OCI-LY1 (cell line): ENCODE measurements at regions not wholly inside any gene's neighbourhood (a gene's known extent, or its start where the extent isn't known, plus 50 kb on each side); places are given as distances from the start of the nearest gene placed in this dataset.

ENCODE experiments used
- H2AFZ ChIP-seq: fragments of 200-600 bp; sonication (generic), shearing (Covaris generic); 2 replicates; pipeline ENCODE4 v1.6.0; 2014; ENCODE audit warnings: antibody characterized with exemption, mild to moderate bottlenecking, low read length
- H3F3A ChIP-seq: fragments of 200-600 bp; sonication (generic), shearing (Covaris generic); 2 replicates; pipeline ENCODE4 v1.6.0; 2014; ENCODE audit warnings: mild to moderate bottlenecking, antibody characterized with exemption, low read length, moderate library complexity; ENCODE audit not compliant: insufficient read depth
- H3K27ac ChIP-seq: fragments of 200-600 bp; sonication (generic); 2 replicates; pipeline ENCODE4 v1.5.1; 2014; ENCODE audit warnings: low read length, mixed run types, mild to moderate bottlenecking, low read depth; ENCODE audit not compliant: poor library complexity, severe bottlenecking
- H3K27me3 ChIP-seq: fragments of 200-600 bp; sonication (generic); 2 replicates; pipeline ENCODE4 v1.6.0; 2014; ENCODE audit warnings: antibody characterized with exemption, mild to moderate bottlenecking, low read length, moderate library complexity; ENCODE audit not compliant: insufficient read depth
- H3K36me3 ChIP-seq: fragments of 200-600 bp; sonication (generic); 2 replicates; pipeline ENCODE4 v1.6.1; 2014; ENCODE audit warnings: mild to moderate bottlenecking, antibody characterized with exemption, low read length, moderate library complexity, mixed read lengths; ENCODE audit not compliant: insufficient read depth
- H3K4me1 ChIP-seq: fragments of 200-600 bp; sonication (generic); 2 replicates; pipeline ENCODE4 v1.5.1; 2014; ENCODE audit warnings: mild to moderate bottlenecking, low read length, moderate library complexity; ENCODE audit not compliant: insufficient read depth, severe bottlenecking
- H3K4me2 ChIP-seq: fragments of 200-600 bp; sonication (generic), shearing (Covaris generic); 2 replicates; pipeline ENCODE4 v1.6.1; 2014; ENCODE audit warnings: low read length
- H3K4me3 ChIP-seq: fragments of 200-600 bp; sonication (generic); 2 replicates; pipeline ENCODE4 v1.5.1; 2014; ENCODE audit warnings: low read length, low read depth, mild to moderate bottlenecking, mixed read lengths; ENCODE audit not compliant: poor library complexity, severe bottlenecking
- H3K79me2 ChIP-seq: fragments of 200-600 bp; shearing (Covaris generic); 2 replicates; pipeline ENCODE4 v1.6.1; 2016; ENCODE audit warnings: mixed run types, low read length, mixed read lengths; ENCODE audit not compliant: insufficient read depth
- H3K9ac ChIP-seq: fragments of 200-600 bp; sonication (generic), shearing (Covaris generic); 2 replicates; pipeline ENCODE4 v1.6.1; 2014; ENCODE audit warnings: mild to moderate bottlenecking, low read length, mixed read lengths
- H3K9me2 ChIP-seq: fragments of 200-600 bp; sonication (generic), shearing (Covaris generic); 2 replicates; pipeline ENCODE4 v1.6.1; 2014; ENCODE audit warnings: low read depth, mild to moderate bottlenecking, low read length, mixed read lengths
- H3K9me3 ChIP-seq: fragments of 200-600 bp; shearing (Covaris generic); 2 replicates; pipeline ENCODE4 v1.6.1; 2014; ENCODE audit warnings: low read length, mixed read lengths
- H4K20me1 ChIP-seq: fragments of 200-600 bp; sonication (generic), shearing (Covaris generic); 2 replicates; pipeline ENCODE4 v1.6.0; 2016; ENCODE audit warnings: mild to moderate bottlenecking, low read length; ENCODE audit not compliant: insufficient read depth
- CTCF ChIP-seq: fragments of 200-600 bp; sonication (generic), shearing (Covaris generic); IDR thresholded peaks from 2 replicates; pipeline ENCODE4 v1.5.1; 2017; ENCODE audit warnings: mild to moderate bottlenecking, antibody characterized with exemption, low read length, moderate library complexity, mixed read lengths
- EZH2 ChIP-seq: fragments of 200-600 bp; sonication (generic), shearing (Covaris generic); IDR thresholded peaks from 2 replicates; pipeline ENCODE4 v1.8.0; 2017; ENCODE audit warnings: borderline replicate concordance, mixed run types, mild to moderate bottlenecking, antibody characterized with exemption, low read length, moderate library complexity, mixed read lengths

DNA sequence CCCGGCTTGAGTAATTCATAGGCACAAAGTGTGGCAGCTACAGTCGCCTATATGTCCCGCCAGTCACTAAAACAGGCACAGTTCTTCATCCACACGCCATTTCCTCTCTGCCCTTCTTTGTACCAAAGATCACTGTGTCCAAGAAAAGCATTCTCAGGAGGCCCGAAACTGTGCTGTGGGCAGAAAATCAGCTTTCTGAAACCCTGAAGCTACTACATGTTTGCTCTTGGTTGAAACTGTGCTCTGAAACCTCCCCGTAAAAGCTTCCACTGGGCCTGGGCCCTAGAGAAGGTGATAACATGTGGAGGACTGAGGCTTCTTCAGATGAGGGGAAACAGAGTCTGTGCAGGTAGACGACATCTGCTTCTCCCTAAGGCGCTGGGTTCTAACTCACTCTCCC, 75.6 kb upstream of the ID2 start:
- Histone ChIP-seq H2AFZ (no peak overlapping the region), H3K9ac (no peak overlapping the region), H3K9me3 (peaks cover 6% of the 10 kb centered on the region; the same call in 1 of the 2 replicates), H3K4me1 (peaks cover 16% of the 10 kb centered on the region), H3K9me2 (no peaks in the 10 kb centered on the region), H3K27me3 (peaks cover 4% of the 10 kb centered on the region; the same call in 1 of the 2 replicates), H3K4me3 (no peak overlapping the region), H3K36me3 (peaks cover 5% of the 10 kb centered on the region; the same call in 1 of the 2 replicates), H3K79me2 (no peaks in the 10 kb centered on the region), H4K20me1 (no peaks in the 10 kb centered on the region), H3F3A (no peaks in the 10 kb centered on the region), H3K4me2 (no peak overlapping the region), H3K27ac (no peak overlapping the region)
- TF ChIP-seq CTCF, result no peak
- TF ChIP-seq EZH2, result no peak

GRCh38 chr2:8606649-8607550, 75.0 kb upstream of the ID2 start:
- peaks cover 16% of the 10 kb centered on the region for H3K4me1 ChIP-seq
- peaks cover 8% of the 10 kb centered on the region; the same call in 1 of the 2 replicates for H3K9me3 ChIP-seq
- H3F3A ChIP-seq, result no peaks in the 10 kb centered on the region
- H3K4me2 ChIP-seq, result no peak overlapping the region
- no peak overlapping the region for H3K4me3 ChIP-seq
- H4K20me1 ChIP-seq, result no peaks in the 10 kb centered on the region
- no peak overlapping the region for H3K27ac ChIP-seq
- H3K9me2 ChIP-seq, result no peaks in the 10 kb centered on the region
- H3K79me2 ChIP-seq, result no peaks in the 10 kb centered on the region
- no peak for TF ChIP-seq CTCF
- TF ChIP-seq EZH2, result no peak
- H3K27me3 ChIP-seq, result peaks cover 4% of the 10 kb centered on the region; the same call in 1 of the 2 replicates
- no peak overlapping the region for H2AFZ ChIP-seq
- peaks cover 5% of the 10 kb centered on the region; the same call in 1 of the 2 replicates for H3K36me3 ChIP-seq
- no peak overlapping the region for H3K9ac ChIP-seq

- H3K27me3 ChIP-seq, result peaks cover 4% of the 10 kb centered on the region; the same call in 1 of the 2 replicates
- no peak overlapping the region for H3K4me2 ChIP-seq
- no peak overlapping the region for H3K9ac ChIP-seq
- no peaks in the 10 kb centered on the region for H4K20me1 ChIP-seq
- H3K27ac ChIP-seq, result no peak overlapping the region
- H3K79me2 ChIP-seq, result no peaks in the 10 kb centered on the region
- H2AFZ ChIP-seq, result no peak overlapping the region
- no peak overlapping the region for H3K4me3 ChIP-seq
- TF ChIP-seq CTCF (no peak), EZH2 (no peak)
- peaks cover 5% of the 10 kb centered on the region; the same call in 1 of the 2 replicates for H3K36me3 ChIP-seq
- H3K9me2 ChIP-seq, result no peaks in the 10 kb centered on the region
- no peaks in the 10 kb centered on the region for H3F3A ChIP-seq
- H3K4me1 ChIP-seq, result peaks cover 16% of the 10 kb centered on the region
- peaks cover 8% of the 10 kb centered on the region; the same call in 1 of the 2 replicates for H3K9me3 ChIP-seq
Measured at GRCh38 chr2:8607606-8608005, 74.2 kb upstream of the ID2 start.
